Iris pigment epithelial cell (primary cell): ENCODE measurements at regions not wholly inside any gene's neighbourhood (a gene's known extent, or its start where the extent isn't known, plus 50 kb on each side); places are given as distances from the start of the nearest gene placed in this dataset.

Source experiments
- DNase-seq: peaks from one replicate; pipeline ENCODE4 v3.0.0-alpha.2; 2011; ENCODE audit warnings: low read depth

DNA sequence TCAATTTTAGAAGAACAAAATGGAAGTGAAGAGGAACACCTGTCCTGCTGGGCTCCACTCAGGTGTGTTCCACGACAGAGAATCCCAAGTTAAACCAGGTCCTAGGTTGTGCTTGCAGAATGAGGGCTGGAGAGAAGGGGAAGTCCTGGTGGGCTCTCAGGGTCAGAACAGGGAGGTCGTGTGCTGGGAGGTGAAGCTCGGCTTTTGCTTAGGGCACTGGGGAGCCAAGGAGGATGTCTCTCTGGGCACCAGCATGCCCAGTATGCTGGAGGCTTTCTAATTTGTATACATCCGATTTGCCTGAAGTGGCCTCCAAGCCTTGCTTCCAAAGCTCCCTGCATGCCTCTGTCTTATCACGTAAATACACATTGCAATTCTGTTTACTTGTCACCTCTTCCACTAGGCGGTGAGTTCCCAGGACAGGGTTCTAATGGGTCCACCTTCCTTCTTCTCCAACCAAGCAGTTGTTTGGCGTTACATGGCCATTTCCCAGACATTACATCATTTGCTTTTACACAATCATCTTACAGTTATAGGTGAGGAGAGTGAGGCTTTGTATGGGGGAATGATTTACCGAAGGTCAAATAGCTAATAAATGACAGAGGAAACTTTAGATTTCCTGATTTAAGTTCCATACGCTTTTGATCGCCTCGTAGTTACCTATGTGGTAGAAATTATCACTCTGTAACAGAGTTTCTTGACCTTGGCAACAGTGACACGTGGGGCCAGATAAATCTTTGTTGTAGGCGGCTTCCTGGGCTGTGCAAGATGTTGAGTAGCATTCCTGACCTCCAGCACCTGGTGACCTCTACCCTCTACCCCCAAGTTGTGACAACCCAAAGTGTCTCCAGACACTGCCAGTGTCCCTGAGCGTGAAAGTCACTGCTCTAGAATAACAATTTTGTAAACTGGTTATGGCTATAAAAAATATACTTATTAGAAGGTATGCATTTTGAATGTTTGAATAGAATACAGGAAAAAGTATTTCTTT, 901.5 kb downstream of the TBC1D22A start:
- DNase-seq, result no peak

GRCh38 chr22:47659467-47660223, 897.2 kb downstream of the TBC1D22A start:
- no peak for DNase-seq

- no peak for DNase-seq
Observed at GRCh38 chr22:47658182-47658581, 895.7 kb downstream of the TBC1D22A start.

- no peak for DNase-seq
Observed at GRCh38 chr22:47657224-47657623, 894.8 kb downstream of the TBC1D22A start.

GRCh38 chr22:47656806-47657205, 894.4 kb downstream of the TBC1D22A start:
- no peak for DNase-seq

DNA sequence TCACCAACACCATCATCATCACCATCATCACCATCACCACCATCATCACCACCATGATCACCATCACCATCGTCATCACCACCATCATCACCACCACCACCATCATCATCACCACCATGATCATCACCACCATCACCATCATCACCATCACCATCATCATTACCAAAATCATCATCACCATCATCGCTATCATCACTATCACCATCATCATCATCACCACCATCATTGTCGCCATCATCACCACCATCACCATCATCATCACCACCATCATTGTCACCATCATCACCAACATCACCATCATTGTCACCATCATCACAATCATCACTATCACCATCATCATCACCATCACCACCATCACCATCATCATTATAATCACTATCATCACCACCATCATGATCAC, 893.5 kb downstream of the TBC1D22A start:
- no peak for DNase-seq

- no peak for DNase-seq
Observed at GRCh38 chr22:47654922-47655491, 892.6 kb downstream of the TBC1D22A start.

- DNase-seq, result no peak
Observed at GRCh38 chr22:47653921-47654320, 891.5 kb downstream of the TBC1D22A start.

GRCh38 chr22:47651216-47651987, 889.0 kb downstream of the TBC1D22A start:
- DNase-seq, result no peak

- DNase-seq, result no peak
Observed at GRCh38 chr22:47647720-47648119, 885.3 kb downstream of the TBC1D22A start.

GRCh38 chr22:47647181-47647580, 884.7 kb downstream of the TBC1D22A start:
- DNase-seq, result no peak

GRCh38 chr22:47645923-47646322, 883.5 kb downstream of the TBC1D22A start:
- DNase-seq, result no peak

DNA sequence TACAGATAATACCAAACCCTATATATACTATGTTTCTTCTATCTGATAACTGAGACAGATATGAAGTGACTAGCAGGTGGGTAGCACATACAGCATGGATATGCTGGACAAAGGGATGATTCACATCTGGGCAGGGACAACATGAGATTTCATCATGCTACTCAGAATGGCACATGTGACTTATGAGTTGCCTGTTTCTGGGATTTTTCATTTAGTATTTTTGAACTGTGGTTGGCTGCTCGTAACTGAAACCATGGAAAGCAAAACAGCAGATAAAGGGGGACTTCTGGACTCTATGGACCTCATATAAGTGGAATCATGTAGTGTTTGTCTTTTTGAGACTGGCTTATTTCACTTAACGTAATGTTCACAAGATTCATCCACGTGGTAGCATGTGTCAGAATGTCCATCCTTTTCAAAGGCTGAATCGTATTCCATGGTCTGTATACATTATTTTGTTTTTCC, 883.0 kb downstream of the TBC1D22A start:
- DNase-seq, result no peak

- no peak for DNase-seq
Observed at GRCh38 chr22:47634347-47634746, 871.9 kb downstream of the TBC1D22A start.

- no peak for DNase-seq
Observed at GRCh38 chr22:47633111-47633510, 870.7 kb downstream of the TBC1D22A start.

GRCh38 chr22:47632701-47633100, 870.3 kb downstream of the TBC1D22A start:
- DNase-seq, result no peak

DNA sequence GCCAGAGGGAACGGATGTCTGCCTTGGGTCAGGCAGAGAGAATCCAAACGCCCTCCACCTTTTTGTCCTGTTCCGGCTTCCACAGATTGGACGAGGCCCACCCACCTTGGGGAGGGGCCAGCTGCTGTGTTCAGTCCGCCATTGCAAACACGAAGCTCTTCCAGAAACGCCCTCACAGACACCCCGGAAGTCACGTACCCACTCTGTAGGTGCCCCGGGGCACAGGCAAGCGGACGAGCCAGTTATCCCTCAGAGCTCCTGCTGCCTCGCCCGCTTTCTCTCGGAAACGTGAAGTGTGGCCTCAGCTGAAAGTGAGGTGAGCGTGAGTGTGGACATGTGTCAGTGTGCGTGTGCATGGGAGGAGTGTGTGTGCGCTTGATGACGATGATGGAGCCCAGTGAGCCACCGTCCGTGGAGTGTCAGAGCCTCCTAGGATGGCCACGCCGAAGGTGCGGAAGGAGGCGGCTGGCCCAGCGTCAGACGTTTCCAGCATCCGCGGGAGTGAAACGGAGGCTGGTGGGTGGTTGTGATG, 869.2 kb downstream of the TBC1D22A start:
- DNase-seq, result no peak

- no peak for DNase-seq
Observed at GRCh38 chr22:47630741-47631534, 868.5 kb downstream of the TBC1D22A start.

GRCh38 chr22:47629791-47630655, 867.6 kb downstream of the TBC1D22A start:
- DNase-seq, result no peak

DNA sequence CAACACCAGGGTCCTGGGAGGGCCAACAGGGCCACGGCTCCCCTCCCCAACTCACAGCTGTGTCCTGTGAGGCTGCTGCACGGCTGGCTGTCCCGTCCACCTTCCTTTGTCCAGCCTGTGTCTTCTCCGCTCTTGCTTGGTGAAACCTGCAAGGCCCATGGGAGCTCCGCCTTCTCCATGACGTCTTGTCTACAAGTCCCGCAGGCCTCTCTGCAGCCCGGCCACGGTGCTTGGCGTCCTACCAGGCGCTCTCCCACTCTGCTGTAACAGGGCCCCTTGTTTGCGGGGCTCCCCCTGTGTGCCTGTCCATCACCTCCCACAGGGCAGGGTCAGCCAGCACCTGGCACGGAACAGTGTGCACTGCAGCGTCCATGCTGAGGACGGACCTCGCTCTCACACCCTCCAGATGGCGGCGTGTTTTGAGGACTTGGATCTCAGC, 866.8 kb downstream of the TBC1D22A start:
- no peak for DNase-seq
